Stimulated activated CD8-positive, alpha-beta memory T cell treated with anti-CD3 and anti-CD28 coated beads, Interleukin-12 subunit alpha, Interleukin-12 subunit beta, amount 100 ng/mL, for 4 hours (primary cell): ENCODE measurements at regions not wholly inside any gene's neighbourhood (a gene's known extent, or its start where the extent isn't known, plus 50 kb on each side); places are given as distances from the start of the nearest gene placed in this dataset.

Experiments
- DNase-seq: peaks from one replicate; pipeline ENCODE4 v3.0.0-alpha.2; 2020; ENCODE audit warnings: low read depth

DNA sequence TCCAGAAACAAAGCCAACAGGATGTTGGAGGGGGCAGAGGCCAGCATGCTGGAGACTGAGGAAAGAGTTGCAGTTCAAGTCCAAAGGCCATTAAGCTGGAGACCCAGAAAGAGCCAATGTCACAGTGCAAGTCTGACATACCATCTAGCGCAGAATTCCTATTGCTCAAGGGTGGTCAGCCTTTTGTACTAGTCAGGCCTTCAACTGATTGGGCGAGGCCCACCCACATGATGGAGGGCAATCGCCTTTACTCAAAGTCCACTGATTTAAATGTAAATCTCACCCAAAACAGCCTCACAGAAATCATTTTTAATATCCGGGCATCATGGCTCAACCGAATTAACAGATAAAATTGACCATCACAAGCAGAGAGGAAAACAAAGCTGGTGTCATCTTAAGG is 113.9 kb downstream of the RCN1 start:
- no peak for DNase-seq

DNA sequence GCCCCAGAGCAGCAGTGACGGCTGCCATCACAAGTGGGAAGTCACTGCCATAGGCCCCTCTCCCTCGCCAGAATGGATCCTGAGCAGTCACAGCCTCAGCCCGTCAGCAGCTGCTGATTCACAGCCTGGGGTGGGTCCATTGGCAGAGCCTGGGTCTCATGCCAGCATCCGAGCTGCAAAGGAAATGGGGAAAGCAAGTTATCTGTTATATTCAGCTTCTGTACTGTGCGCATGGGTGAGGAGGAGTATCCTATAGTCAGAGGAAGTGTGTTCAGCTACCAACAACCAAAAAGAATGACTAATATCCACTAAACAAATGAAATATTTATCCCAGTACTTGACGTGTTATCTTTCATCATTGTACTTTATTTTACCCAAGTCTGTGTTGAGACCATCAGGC is 119.7 kb downstream of the RCN1 start:
- no peak for DNase-seq

GRCh38 chr11:32213223-32213622 is 122.3 kb downstream of the RCN1 start:
- DNase-seq = no peak

DNA sequence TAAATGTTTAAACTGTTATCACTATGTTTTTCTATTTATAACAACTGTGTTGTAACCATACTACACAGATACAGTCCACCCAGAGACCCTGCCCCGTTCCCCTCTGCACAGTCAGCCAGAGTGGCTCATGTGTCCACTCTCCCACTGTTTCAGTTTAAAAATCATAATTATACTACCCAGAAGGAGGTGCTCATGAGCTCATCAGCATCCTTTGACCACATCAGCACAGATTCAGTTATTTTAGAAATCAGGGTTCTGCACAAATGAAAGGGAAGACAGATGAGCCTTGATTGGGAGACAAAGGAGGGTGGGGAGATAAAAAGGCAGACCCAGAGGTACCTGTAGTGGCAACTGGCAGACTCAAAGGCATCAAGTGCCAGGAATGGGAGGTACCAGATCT is 124.3 kb downstream of the RCN1 start:
- DNase-seq = no peak

DNA sequence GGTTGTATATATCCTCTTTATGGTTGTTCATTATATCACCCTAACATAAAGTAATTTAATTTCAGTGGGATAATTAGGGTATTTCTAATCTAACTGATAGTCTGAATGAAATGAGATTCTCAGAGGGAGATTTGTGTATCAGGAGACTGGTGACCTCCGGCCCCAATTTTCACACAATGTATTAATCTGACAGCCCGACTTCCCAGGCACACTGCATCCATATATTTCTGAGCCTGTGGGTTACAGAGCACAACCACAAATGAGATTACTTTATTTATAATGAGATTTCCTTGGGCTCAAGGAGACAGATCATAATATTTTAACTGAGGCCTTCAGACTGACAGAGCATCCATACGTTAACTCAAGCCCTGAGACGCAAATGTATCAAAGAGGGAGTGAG is 125.9 kb downstream of the RCN1 start:
- no peak for DNase-seq

GRCh38 chr11:32219320-32219719 is 128.4 kb downstream of the RCN1 start:
- no peak for DNase-seq

DNA sequence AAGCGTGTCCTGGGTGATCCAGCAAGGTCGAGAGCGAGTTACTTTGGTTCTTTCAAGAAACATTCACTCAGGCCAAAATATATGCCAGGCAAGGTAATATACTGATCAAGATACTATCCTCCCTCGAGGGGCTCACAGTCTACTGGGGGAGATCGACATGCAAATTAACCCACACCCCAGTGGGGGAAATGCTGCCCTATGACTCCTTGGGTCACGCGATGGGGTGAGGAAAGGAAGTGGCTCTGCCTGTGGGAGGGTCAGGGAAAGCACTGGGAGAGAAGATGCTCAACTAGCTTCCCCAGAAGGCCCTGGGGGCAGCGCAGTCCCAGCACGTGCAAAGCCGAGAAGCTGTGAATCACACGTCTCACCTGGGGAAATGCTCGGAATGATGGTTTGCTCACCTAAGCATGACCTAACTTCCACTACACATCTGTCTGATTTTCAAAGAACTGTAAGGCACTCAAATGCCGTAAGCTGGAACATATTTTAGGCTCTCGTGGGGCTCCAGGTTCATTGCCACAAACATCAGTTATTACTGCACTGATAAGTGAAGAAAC is 130.7 kb downstream of the RCN1 start:
- DNase-seq = no peak

- DNase-seq = no peak
Observed at GRCh38 chr11:32224580-32224979, 133.7 kb downstream of the RCN1 start.

- no peak for DNase-seq
Observed at GRCh38 chr11:32225571-32226285, 134.9 kb downstream of the RCN1 start.

DNA sequence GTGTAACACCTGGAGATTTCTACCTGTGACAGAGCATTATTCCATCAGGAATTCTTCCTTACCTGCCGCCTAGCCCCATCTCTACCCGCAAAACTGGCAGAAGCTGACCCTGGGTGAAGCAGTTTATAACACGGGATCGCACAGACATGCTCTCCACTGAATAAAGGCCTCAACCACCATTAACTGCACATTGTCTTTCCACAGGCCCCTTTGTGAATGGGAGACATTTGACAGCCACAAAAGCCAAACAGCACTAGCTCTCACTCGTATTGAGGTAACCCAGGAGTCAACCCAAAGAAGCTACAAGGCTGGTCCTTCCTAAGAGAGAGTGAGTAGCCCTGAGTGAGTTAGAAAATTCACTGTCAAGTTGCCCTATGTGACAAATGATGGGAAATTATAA is 135.6 kb downstream of the RCN1 start:
- DNase-seq = no peak

- no peak for DNase-seq
Observed at GRCh38 chr11:32229576-32230240, 138.8 kb downstream of the RCN1 start.

DNA sequence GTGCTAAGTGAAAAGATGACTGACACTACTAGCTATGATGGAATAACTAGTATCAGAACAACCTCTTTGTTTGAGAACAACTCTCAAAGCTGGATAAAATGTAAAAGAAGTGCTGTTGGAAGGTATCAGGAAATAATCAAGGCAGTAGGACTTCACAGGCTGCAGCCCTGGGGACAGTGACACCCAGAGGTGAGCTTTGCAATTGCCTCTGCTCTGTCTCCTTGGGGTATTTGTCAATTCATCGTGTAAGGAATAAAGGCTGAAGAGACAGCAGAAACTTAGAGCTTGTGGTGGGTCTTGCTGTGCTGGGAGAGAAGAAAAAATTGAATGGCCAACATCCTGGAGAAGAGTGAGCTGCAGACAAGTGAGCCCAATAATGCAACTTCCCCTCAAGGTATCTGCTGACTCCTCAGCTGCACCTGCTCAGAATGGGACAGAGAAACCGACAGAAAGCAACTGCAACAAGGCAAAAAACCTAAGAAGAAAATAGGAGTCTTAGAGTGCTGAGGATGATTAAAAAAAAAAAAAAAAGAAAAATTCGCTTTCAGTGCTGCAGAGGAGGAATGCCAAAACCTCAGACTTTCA is 141.1 kb downstream of the RCN1 start:
- DNase-seq = no peak

- no peak for DNase-seq
Observed at GRCh38 chr11:32232516-32232915, 141.6 kb downstream of the RCN1 start.

DNA sequence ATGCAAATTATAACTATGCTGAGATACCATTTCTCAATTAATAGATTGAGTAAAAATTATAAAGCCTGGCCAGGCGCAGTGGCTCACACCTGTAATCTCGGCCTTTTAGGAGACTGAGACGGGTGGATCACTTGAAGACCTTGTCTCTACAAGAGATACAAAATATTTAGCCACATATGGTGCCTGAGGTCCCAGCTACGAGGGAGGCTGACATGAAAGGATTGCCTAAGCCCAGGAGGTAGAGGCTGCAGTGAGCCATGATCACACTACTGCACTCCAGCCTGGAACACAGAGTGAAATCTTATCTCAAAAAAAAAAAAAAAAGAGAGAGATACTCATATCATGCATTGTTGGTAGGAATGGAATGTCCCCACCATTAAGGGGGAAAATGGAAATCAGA is 142.4 kb downstream of the RCN1 start:
- no peak for DNase-seq

GRCh38 chr11:32233928-32234327 is 143.1 kb downstream of the RCN1 start:
- no peak for DNase-seq

- no peak for DNase-seq
Observed at GRCh38 chr11:32244453-32244852, 153.6 kb downstream of the RCN1 start.

- DNase-seq = no peak
Observed at GRCh38 chr11:32253706-32254105, 162.8 kb downstream of the RCN1 start.

GRCh38 chr11:32255841-32256240 is 165.0 kb downstream of the RCN1 start:
- DNase-seq = no peak

- no peak for DNase-seq
Observed at GRCh38 chr11:32256466-32256865, 165.6 kb downstream of the RCN1 start.

DNA sequence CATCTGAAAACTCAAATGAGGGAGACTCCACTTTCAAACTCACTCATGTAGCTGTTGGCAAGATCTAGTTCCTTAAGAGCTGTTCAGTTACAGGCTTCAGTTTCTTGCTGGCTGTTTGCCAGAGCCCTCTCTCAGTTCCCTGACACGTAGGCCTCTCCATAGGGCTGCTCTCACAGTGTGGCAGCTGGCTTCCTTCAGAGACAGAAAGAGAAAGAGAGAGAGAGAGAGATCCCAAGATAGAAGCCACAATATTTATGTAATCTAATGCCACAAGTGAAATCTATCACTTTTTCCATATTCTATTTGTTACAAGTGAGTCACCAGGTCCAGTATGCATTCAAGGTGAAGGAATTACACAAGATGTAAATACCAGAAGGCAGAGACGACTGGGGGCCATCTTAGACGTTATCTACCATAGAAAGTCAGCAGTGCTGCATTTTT is 168.8 kb downstream of the RCN1 start:
- no peak for DNase-seq

- DNase-seq = no peak
Observed at GRCh38 chr11:32262367-32262766, 171.5 kb downstream of the RCN1 start.

- DNase-seq = no peak
Observed at GRCh38 chr11:32265911-32266310, 169.4 kb downstream of the WT1 start.

DNA sequence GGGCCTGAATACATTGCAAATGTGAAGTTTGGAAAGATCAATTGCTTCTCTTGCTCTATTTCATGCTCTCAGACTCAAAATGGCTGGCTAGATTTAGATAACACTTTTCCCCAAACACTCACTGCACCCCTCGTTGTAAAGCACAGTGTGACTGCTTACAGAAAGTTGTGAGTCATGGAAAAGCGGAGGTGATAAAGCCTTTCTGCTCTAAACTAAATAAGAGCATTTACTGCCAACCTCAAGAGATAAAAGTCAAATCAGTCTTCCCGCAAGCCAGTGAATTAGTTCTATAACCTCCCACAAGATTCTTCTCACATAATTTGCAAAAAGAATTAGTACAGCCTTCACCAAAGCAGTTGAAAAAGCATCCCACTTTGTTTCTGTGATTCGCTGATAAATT is 168.7 kb downstream of the WT1 start:
- no peak for DNase-seq
